GM20000 (cell line): ENCODE measurements at regions not wholly inside any gene's neighbourhood (a gene's known extent, or its start where the extent isn't known, plus 50 kb on each side); places are given as distances from the start of the nearest gene placed in this dataset.

Experiments
- DNase-seq: peaks from one replicate; pipeline ENCODE4 v3.0.0; 2012; ENCODE audit warnings: low spot score
- TF ChIP-seq, protein P1 (sequence below): IDR thresholded peaks from 2 replicates; pipeline ENCODE4 v1.5.1; 2012; ENCODE audit warnings: mild to moderate bottlenecking, control low read depth; ENCODE audit errors: extremely low read depth, missing control alignments

DNA sequence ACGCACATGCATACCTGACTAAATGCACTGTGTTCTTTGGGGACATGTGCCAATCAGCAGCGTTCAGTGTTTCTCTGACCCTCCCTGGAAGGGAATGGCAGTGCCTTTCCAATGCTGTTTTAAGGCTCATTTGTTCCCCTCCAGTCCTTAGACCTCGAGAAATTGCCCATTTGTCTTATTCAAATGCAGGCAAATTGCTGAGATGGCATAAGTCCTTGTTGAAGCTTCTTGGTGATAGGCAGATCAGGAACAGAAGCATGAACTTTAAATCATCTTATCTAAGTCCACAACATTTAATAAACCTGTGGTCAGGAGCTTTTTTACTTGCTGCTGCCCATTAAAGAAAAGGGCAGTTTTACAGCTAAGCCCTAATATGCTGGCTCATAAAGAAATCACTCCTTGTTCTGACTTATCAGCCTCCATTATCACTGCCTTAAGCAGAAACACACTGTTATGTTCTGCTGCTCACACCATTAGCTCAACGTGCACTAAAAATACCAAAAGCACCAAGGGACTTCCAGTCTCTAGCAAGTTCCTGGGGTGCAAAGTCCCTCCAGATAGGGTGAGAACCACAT is 112.9 kb upstream of the LRFN2 start:
- no peak for DNase-seq
- TF ChIP-seq, protein P1, sequence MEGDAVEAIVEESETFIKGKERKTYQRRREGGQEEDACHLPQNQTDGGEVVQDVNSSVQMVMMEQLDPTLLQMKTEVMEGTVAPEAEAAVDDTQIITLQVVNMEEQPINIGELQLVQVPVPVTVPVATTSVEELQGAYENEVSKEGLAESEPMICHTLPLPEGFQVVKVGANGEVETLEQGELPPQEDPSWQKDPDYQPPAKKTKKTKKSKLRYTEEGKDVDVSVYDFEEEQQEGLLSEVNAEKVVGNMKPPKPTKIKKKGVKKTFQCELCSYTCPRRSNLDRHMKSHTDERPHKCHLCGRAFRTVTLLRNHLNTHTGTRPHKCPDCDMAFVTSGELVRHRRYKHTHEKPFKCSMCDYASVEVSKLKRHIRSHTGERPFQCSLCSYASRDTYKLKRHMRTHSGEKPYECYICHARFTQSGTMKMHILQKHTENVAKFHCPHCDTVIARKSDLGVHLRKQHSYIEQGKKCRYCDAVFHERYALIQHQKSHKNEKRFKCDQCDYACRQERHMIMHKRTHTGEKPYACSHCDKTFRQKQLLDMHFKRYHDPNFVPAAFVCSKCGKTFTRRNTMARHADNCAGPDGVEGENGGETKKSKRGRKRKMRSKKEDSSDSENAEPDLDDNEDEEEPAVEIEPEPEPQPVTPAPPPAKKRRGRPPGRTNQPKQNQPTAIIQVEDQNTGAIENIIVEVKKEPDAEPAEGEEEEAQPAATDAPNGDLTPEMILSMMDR = no peak

- DNase-seq = no peak
- TF ChIP-seq, protein P1 = no peak
These were observed 108.7 kb upstream of the LRFN2 start for GRCh38 chr6:40695750-40696415.

DNA sequence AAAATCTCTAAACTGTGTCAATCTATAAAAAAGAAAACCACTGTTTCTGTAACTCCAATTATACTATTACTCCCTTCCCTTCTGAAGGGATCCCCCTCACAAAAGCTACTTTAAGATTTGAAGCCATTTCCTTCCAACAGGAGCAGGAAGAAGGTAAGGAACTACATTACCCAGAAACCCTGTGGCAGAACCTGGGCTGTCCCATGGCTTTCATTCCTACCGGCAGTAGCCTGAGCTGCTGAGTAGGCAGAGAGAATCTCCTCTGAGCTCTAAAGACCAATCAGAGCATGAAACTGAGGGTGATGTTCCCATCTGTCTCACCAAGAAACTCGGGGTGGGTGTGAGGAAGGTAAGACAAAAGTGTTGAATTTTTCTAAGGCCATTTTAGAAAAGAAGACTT is 108.0 kb upstream of the LRFN2 start:
- DNase-seq = no peak
- TF ChIP-seq, protein P1 = no peak

DNA sequence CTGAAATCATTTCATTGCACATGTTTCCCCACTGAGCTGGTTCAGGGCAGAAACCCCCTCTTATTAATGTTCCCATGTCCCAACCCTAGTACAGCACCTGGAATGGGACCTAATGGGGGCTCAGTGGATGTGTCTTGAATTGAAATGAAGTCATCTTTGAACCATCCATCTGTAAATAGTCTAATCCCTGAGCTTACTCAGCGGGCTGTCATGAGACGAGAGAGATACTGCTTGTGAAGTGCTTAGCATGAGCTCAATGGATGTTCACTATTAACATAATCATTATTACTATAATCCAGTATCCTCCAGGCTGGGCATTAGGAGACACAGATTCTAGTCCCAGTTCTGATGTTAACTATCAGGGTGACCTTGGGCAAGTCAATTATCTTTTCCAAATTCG is 106.6 kb upstream of the LRFN2 start:
- TF ChIP-seq, protein P1 = no peak
- no peak for DNase-seq

DNA sequence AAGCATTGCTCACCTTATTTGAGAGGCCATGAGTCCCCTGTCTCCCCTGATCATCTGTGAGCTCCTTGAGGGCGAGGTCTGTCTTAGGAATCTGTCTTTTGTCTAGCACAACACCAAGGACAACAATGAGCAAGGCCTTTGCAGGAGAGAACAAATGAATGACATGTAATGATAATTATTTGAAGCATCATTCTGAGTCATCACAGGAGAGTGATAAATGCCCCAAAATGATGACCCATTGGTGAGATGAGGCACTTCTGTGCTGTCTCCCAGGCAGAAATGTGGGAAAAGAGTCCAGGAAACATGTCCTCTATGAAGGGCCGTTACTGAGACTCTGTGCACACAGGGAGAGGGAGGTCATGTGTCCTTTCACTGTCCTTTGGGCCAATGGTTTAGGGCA is 105.2 kb upstream of the LRFN2 start:
- TF ChIP-seq, protein P1 = no peak
- DNase-seq = no peak

DNA sequence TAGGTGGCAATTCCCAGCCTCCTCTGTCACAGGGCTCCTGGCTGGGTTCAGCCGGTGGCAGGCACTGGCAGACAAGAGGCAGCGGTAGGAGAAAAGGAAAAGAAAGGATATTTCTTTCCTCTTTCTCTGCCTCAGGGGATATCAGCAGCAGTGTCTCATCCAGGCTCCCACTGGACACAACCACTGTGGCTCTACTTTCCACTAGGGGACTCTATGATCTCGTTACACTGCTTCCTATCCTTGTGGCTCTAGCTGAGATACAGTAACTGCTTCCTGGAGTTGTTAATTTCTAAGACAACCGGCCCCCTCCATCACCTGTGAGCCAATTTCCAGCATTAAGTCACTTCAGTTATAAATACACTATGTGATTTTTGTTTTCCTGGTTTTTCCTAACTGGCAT is 102.0 kb upstream of the LRFN2 start:
- TF ChIP-seq, protein P1 = no peak
- DNase-seq = no peak

- TF ChIP-seq, protein P1 = no peak
- no peak for DNase-seq
These were observed 101.1 kb upstream of the LRFN2 start for GRCh38 chr6:40688214-40688761.
